GM12878 (cell line): ENCODE measurements at regions not wholly inside any gene's neighbourhood (a gene's known extent, or its start where the extent isn't known, plus 50 kb on each side); places are given as distances from the start of the nearest gene placed in this dataset.

Experiments
- ATAC-seq: fragments of 200-7000 bp; cut with Tn5 transposase; 3 replicates; pipeline ENCODE4 v1.9.1; 2020; ENCODE audit warnings: mild to moderate bottlenecking, moderate library complexity
- BruUV-seq: library from RNA; stranded (reverse); fragments of 400-500 nt; replicated peaks from 2 replicates; lab custom pipeline; 2021; lab: Mats Ljungman, UMichigan
- CTCF ChIA-PET: fragments of 300-600 bp; sonication (Branson Sonifier 250); formaldehyde crosslinking; extraction: SDS; loops from one replicate; lab custom pipeline; 2021; ENCODE audit warnings: inconsistent platforms; lab: Yijun Ruan, JAX
- POLR2A ChIA-PET: fragments of 350-600 bp; formaldehyde crosslinking; extraction: SDS; loops from one replicate; lab custom pipeline; 2021; ENCODE audit warnings: inconsistent platforms; lab: Charles Lee
- RAD21 ChIA-PET: fragments of 300-600 bp; sonication (Branson Sonifier 250); formaldehyde crosslinking; loops from one replicate; lab custom pipeline; 2023; ENCODE audit warnings: antibody characterized with exemption; ENCODE audit not compliant: unreplicated experiment; lab: Charles Lee
- SMC1A ChIA-PET: fragments of 300-600 bp; sonication (Branson Sonifier 250); formaldehyde crosslinking; loops from one replicate; lab custom pipeline; 2023; ENCODE audit not compliant: unreplicated experiment, uncharacterized antibody; lab: Charles Lee
- DNase-seq: peaks from one replicate; pipeline ENCODE4 v3.0.0-alpha.2; 2011; ENCODE audit warnings: low read depth, low spot score
- FAIRE-seq: peaks from 3 replicates; lab custom pipeline; 2011; peaks lifted over from hg19 to GRCh38; lab: Jason Lieb, UNC
- H2AFZ ChIP-seq: 2 replicates; pipeline ENCODE4 v1.6.0; 2011; ENCODE audit warnings: low read depth, low read length, control low read depth; ENCODE audit not compliant: control insufficient read depth
- H3K27ac ChIP-seq: 2 replicates; pipeline ENCODE4 v1.5.1; 2011; ENCODE audit warnings: control low read depth; ENCODE audit not compliant: control insufficient read depth, insufficient read depth
- H3K27me3 ChIP-seq, 2 experiments: replicated peaks in 1 of 2; 2 replicates each; pipeline versions ENCODE4 v1.6.0 to v1.6.1; 2011; ENCODE audit warnings: low read length in 1 of 2; ENCODE audit not compliant: control insufficient read depth in 2 of 2, insufficient read depth in 2 of 2
- H3K36me3 ChIP-seq, 2 experiments: 2 replicates each; pipeline ENCODE4 v1.5.1; 2011; ENCODE audit warnings: low read length in 1 of 2; ENCODE audit not compliant: control insufficient read depth in 2 of 2, insufficient read depth in 2 of 2
- H3K4me1 ChIP-seq: 2 replicates; pipeline ENCODE4 v1.6.1; 2011; ENCODE audit warnings: mild to moderate bottlenecking, low read length, moderate library complexity, mixed read lengths; ENCODE audit not compliant: control insufficient read depth, insufficient read depth
- H3K4me2 ChIP-seq: 2 replicates; pipeline ENCODE4 v1.6.0; 2011; ENCODE audit warnings: control low read depth; ENCODE audit not compliant: control insufficient read depth, insufficient read depth
- H3K4me3 ChIP-seq: fragments of 200-600 bp; sonication (generic); 2 replicates; pipeline ENCODE4 v1.5.1; 2016
- H3K79me2 ChIP-seq: 2 replicates; pipeline ENCODE4 v1.6.0; 2011; ENCODE audit warnings: low read length; ENCODE audit not compliant: control insufficient read depth, insufficient read depth
- H3K9ac ChIP-seq: 2 replicates; pipeline ENCODE4 v1.8.0; 2011; ENCODE audit warnings: low read length, control low read depth, mixed read lengths; ENCODE audit not compliant: control insufficient read depth, insufficient read depth
- H3K9me3 ChIP-seq: replicated peaks from 3 replicates; pipeline ENCODE4 v1.5.1; 2011; ENCODE audit warnings: mild to moderate bottlenecking, low read length; ENCODE audit not compliant: control insufficient read depth, insufficient read depth
- H4K20me1 ChIP-seq: 2 replicates; pipeline ENCODE4 v1.6.0; 2011; ENCODE audit not compliant: control insufficient read depth, insufficient read depth
- IRF5 ChIP-seq: fragments of 450-650 bp; IDR thresholded peaks from 2 replicates; pipeline ENCODE4 v1.6.1; 2017; ENCODE audit warnings: borderline replicate concordance
- NFYA ChIP-seq: IDR thresholded peaks from 2 replicates; pipeline ENCODE4 v1.6.1; 2011; ENCODE audit warnings: low read depth, mild to moderate bottlenecking, low read length, improper control_type of control experiment, borderline replicate concordance
- NR2C1 ChIP-seq: fragments of 450-650 bp; IDR thresholded peaks from 2 replicates; pipeline ENCODE4 v1.6.1; 2017; ENCODE audit warnings: antibody characterized with exemption, mild to moderate bottlenecking, moderate library complexity
- POLR2A ChIP-seq: IDR thresholded peaks from 2 replicates; pipeline ENCODE4 v1.6.1; 2011; ENCODE audit warnings: low read depth, mild to moderate bottlenecking, low read length
- RAD21 ChIP-seq: IDR thresholded peaks from 2 replicates; pipeline ENCODE4 v1.6.1; 2011; ENCODE audit warnings: mild to moderate bottlenecking, low read depth, low read length, moderate library complexity; ENCODE audit not compliant: insufficient read depth
- STAT1 ChIP-seq: fragments of 450-650 bp; conservative IDR thresholded peaks from 2 replicates; pipeline ENCODE4 v1.6.1; 2014; ENCODE audit warnings: antibody characterized with exemption, mild to moderate bottlenecking
- WGBS: methylation state at CpG from one replicate; pipeline ENCODE4 v1.1.6; 2016; ENCODE audit warnings: low lambda C conversion rate; ENCODE audit not compliant: insufficient replicate concordance, insufficient coverage; ENCODE audit errors: missing lambda C conversion rate; 5-methylcytosine and 5-hydroxymethylcytosine counted together
- in situ Hi-C: fragments of 300-500 bp; cut with MboI; formaldehyde crosslinking; loops from 9 replicates; pipeline ENCODE4 v1.14.3; 2018; ENCODE audit warnings: mixed read lengths
- intact Hi-C: fragments of 100-400 bp; cut with micrococcal nuclease; formaldehyde crosslinking; loops from one replicate; pipeline ENCODE4 v1.14.2; 2022; ENCODE audit not compliant: unreplicated experiment
- TF ChIP-seq, protein P1 (sequence below): fragments of 450-650 bp; formaldehyde crosslinking; IDR thresholded peaks from 2 replicates; pipeline ENCODE4 v1.4.0; 2020; ENCODE audit warnings: mild to moderate bottlenecking, moderate library complexity

DNA sequence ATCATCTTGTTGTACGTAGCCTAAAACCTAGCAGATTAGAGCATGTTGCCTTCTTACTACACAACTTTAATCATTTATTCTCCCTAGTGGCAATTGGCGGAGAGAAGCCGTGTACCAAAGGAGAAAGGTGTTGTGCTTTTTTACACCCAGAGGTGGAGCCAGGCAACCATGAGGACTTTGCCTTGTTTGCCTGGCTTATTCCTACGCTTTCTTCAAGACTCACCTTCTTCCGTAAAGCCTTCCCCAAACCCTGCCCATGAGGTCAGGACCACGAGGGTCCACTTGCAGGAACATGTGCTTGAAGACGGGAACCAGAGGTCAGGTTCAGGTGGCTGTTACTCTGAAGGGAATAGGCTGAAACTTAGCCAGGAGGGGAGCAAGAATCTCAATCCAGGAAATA, 290.5 kb downstream of the RAB28 start:
- FAIRE-seq (no peak), ATAC-seq (no peak)
- no TSS peak for BruUV-seq

DNA sequence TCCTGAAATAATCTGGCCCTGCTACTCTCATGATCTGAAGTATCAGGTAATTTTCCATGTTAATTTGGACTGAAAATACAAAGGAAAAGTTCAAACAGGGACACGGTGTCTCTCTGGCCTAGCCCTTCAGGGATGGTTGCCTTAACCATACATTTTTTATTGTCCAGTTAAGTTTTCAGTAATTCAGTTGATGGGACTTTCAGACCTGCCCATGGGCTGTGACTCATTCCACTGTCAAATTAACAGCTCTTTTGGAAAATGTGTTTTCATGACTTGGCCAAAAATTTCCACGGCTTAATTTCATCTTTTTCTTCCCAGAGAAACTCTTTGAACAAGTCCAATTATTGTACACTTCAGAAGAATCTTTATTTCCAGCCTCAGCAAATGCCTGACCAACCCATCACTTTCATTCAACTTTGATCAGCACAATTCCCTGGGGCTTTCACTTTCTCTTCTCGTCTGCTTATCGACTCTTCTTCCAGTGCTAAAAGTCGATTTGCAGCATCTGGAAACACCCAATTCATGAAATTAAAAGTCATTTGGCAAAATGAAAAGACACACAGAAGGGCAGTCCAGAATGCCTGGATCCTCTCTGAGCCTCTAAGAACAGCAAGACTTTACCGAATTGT, 293.9 kb downstream of the RAB28 start:
- Histone ChIP-seq H2AFZ (no peak overlapping the region), H3K9me3 (no peaks in the 10 kb centered on the region), H3K4me1 (no peaks in the 10 kb centered on the region), H3K4me2 (no peak overlapping the region), H3K36me3 (no peaks in the 10 kb centered on the region), H3K9ac (no peak overlapping the region), H4K20me1 (no peaks in the 10 kb centered on the region), H3K4me3 (no peak overlapping the region), H3K27ac (no peak overlapping the region), H3K27me3 (no peaks in the 10 kb centered on the region), H3K79me2 (no peaks in the 10 kb centered on the region)
- no peak for ATAC-seq
- ChIA-PET RAD21 (no interaction called here), POLR2A (no interaction called here), CTCF (no interaction called here), SMC1A (no interaction called here)
- FAIRE-seq, result no peak
- DNase-seq, result no peak
- WGBS, result 26% methylated on average over 6 of the region's 6 CpGs
- TF ChIP-seq POLR2A (no peak), NFYA (no peak), NR2C1 (no peak), IRF5 (no peak)
- TF ChIP-seq, protein P1, sequence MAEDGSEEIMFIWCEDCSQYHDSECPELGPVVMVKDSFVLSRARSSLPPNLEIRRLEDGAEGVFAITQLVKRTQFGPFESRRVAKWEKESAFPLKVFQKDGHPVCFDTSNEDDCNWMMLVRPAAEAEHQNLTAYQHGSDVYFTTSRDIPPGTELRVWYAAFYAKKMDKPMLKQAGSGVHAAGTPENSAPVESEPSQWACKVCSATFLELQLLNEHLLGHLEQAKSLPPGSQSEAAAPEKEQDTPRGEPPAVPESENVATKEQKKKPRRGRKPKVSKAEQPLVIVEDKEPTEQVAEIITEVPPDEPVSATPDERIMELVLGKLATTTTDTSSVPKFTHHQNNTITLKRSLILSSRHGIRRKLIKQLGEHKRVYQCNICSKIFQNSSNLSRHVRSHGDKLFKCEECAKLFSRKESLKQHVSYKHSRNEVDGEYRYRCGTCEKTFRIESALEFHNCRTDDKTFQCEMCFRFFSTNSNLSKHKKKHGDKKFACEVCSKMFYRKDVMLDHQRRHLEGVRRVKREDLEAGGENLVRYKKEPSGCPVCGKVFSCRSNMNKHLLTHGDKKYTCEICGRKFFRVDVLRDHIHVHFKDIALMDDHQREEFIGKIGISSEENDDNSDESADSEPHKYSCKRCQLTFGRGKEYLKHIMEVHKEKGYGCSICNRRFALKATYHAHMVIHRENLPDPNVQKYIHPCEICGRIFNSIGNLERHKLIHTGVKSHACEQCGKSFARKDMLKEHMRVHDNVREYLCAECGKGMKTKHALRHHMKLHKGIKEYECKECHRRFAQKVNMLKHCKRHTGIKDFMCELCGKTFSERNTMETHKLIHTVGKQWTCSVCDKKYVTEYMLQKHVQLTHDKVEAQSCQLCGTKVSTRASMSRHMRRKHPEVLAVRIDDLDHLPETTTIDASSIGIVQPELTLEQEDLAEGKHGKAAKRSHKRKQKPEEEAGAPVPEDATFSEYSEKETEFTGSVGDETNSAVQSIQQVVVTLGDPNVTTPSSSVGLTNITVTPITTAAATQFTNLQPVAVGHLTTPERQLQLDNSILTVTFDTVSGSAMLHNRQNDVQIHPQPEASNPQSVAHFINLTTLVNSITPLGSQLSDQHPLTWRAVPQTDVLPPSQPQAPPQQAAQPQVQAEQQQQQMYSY (CRISPR knock-in tag), result no peak
- in situ Hi-C loops, result no loop called here
- no TSS peak for BruUV-seq
- intact Hi-C loops, result no loop called here

More for the DNA sequence above, 290.5 kb downstream of the RAB28 start:
- CTCF ChIA-PET, result no interaction called here
- Histone ChIP-seq H3K4me3 (no peak overlapping the region), H3K9ac (no peak overlapping the region), H3K36me3 (no peaks in the 10 kb centered on the region), H4K20me1 (no peaks in the 10 kb centered on the region), H2AFZ (no peak overlapping the region), H3K4me2 (no peak overlapping the region), H3K27ac (no peak overlapping the region), H3K27me3 (no peaks in the 10 kb centered on the region), H3K4me1 (no peaks in the 10 kb centered on the region), H3K79me2 (no peaks in the 10 kb centered on the region), H3K9me3 (no peaks in the 10 kb centered on the region)
- RAD21 ChIA-PET, result no interaction called here
- in situ Hi-C loops (no loop called here), intact Hi-C loops (no loop called here)
- no peak for DNase-seq
- SMC1A ChIA-PET, result no interaction called here
- TF ChIP-seq RAD21, result 0 out of 2 replicates have a peak, but pooled peaks have one; percentile 6
- TF ChIP-seq STAT1, result no peak
- 46% methylated on average over 7 of the region's 7 CpGs for WGBS
- POLR2A ChIA-PET, result no interaction called here
